HG03060 (cell line): ENCODE measurements at regions not wholly inside any gene's neighbourhood (a gene's known extent, or its start where the extent isn't known, plus 50 kb on each side); places are given as distances from the start of the nearest gene placed in this dataset.
"Not testable (repeated sequence)": the region's sequence is repeated elsewhere in the genome, so short reads cannot be mapped to it uniquely, and the experiment has no call there.

Experiments used
- ATAC-seq: cut with Tn5 transposase; IDR thresholded peaks from one replicate; pipeline ENCODE4 v1.9.1; 2021; ENCODE audit warnings: low read depth, moderate number of reproducible peaks; ENCODE audit not compliant: unreplicated experiment

- no peak for ATAC-seq
These were observed 156.8 kb downstream of the LEPR start for GRCh38 chr1:65577278-65577677.

- not testable (repeated sequence) for ATAC-seq
These were observed 157.5 kb downstream of the LEPR start for GRCh38 chr1:65577982-65578381.

GRCh38 chr1:65581119-65581518, 160.7 kb downstream of the LEPR start:
- ATAC-seq, result no peak

- no peak for ATAC-seq
These were observed 163.9 kb downstream of the LEPR start for GRCh38 chr1:65584399-65584798.

- no peak for ATAC-seq
These were observed 169.8 kb downstream of the LEPR start for GRCh38 chr1:65590279-65590678.

GRCh38 chr1:65593516-65593915, 173.0 kb downstream of the LEPR start:
- ATAC-seq, result no peak

GRCh38 chr1:65595724-65596123, 175.3 kb downstream of the LEPR start:
- no peak for ATAC-seq

- no peak for ATAC-seq
These were observed 176.3 kb downstream of the LEPR start for GRCh38 chr1:65596768-65597167.

- ATAC-seq, result no peak
These were observed 185.2 kb downstream of the LEPR start for GRCh38 chr1:65605621-65606020.

GRCh38 chr1:65606426-65606825, 186.0 kb downstream of the LEPR start:
- ATAC-seq, result no peak

- no peak for ATAC-seq
These were observed 178.8 kb upstream of the PDE4B start for GRCh38 chr1:65613884-65614283.

GRCh38 chr1:65615859-65616258, 176.8 kb upstream of the PDE4B start:
- no peak for ATAC-seq

GRCh38 chr1:65621721-65622120, 171.0 kb upstream of the PDE4B start:
- not testable (repeated sequence) for ATAC-seq

- ATAC-seq, result no peak
These were observed 168.8 kb upstream of the PDE4B start for GRCh38 chr1:65623895-65624294.

GRCh38 chr1:65625528-65625927, 167.2 kb upstream of the PDE4B start:
- no peak for ATAC-seq

GRCh38 chr1:65626003-65626402, 166.7 kb upstream of the PDE4B start:
- no peak for ATAC-seq

GRCh38 chr1:65629788-65630187, 162.9 kb upstream of the PDE4B start:
- no peak for ATAC-seq

GRCh38 chr1:65630855-65631254, 161.8 kb upstream of the PDE4B start:
- ATAC-seq, result no peak

- ATAC-seq, result no peak
These were observed 160.5 kb upstream of the PDE4B start for GRCh38 chr1:65632235-65632634.

- ATAC-seq, result no peak
These were observed 152.6 kb upstream of the PDE4B start for GRCh38 chr1:65640046-65640445.

GRCh38 chr1:65649185-65649584, 143.5 kb upstream of the PDE4B start:
- ATAC-seq, result not testable (repeated sequence)

GRCh38 chr1:65650682-65651081, 142.0 kb upstream of the PDE4B start:
- ATAC-seq, result no peak

- ATAC-seq, result not testable (repeated sequence)
These were observed 138.2 kb upstream of the PDE4B start for GRCh38 chr1:65654526-65654925.
